Activated CD4-positive, CD25-positive, alpha-beta regulatory T cell (primary cell): ENCODE measurements at regions not wholly inside any gene's neighbourhood (a gene's known extent, or its start where the extent isn't known, plus 50 kb on each side); places are given as distances from the start of the nearest gene placed in this dataset.

Experiments
- DNase-seq, 4 experiments: peaks; one replicate each; lab custom pipeline; 2025; lab: John Stamatoyannopoulos, UW

GRCh38 chrY:15162211-15162610 is 637.9 kb downstream of the NLGN4Y start:
- no peak for DNase-seq

DNA sequence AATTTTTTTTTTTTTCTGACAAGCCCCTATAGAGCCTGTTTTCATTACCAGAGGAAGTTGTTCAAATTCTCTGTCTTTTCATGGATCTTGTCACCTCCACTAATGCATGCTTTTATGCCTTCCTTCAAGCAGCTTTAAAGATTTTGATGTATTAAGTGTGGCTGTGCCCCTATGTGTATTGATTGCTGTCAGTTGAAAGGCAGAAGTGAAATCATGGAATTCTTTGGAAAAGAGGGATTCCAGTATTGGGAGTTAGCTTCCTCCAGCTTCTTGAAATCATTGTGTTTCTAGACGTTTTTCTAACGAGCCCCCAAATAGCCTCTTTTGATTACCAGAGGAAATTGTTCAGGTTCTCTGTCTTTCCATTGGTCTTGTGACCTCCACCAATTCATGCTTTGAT is 655.6 kb downstream of the NLGN4Y start:
- DNase-seq: no peak

DNA sequence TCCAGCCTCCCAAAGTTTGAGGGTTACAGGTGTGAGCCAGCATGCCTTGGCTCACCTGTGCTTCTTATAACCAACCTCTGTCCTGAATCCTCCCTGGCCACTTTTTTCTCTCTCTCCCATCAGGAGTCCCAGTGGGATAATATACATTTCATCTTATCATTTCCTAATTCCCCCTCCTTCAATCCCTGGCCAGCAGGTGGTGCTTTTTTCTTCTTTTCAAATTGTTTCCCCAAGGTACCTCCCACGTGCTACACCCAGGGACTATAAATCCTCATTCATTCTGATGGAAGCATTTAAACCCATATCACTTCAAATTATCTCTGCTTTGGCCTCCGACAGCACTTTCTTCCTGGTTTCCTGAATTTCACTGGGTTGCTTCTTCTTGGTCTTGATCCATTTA is 704.7 kb downstream of the NLGN4Y start:
- DNase-seq: no peak

DNA sequence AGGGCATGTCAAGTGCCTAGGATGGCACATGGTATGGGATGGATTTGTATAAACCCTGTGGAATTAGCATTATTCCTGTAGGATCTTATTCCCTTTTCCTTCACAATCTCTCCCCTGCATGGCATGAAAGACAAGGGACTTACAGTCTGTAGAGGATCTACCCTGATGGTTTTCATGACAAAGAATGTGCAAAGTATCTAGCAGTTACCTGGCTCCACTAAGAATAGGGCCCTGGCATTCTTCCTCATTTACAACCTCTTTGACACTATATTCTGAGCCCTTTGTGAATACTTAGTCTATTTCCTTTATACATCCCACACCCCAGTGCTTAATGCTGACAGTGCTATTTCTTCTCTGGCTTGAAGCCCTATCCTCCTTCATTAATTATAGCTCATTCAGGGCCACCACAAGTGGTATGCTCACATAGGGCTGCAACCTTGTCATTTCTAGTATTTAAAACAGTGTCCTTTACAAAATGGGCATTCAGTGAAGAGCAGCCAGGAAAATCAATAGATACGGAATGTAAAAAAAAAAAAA is 715.3 kb downstream of the NLGN4Y start:
- no peak for DNase-seq

DNA sequence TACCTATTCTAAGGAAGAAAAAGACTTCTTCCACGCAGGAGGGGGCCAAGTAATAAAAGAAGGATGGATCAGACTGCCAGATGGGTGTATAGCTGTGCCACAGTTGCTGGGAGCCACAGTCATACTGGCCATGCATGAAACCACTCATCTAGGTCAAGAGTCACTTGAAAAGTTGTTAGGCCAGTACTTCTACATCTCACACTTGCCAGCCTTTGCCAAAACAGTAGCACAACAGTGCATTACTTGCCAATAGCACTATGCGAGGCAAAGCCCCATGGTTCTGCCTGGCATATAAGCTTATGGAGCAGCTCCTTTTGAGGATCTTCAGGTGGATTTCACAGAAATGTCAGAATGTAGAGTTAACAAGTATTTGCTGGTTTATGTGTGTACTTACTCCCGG is 735.0 kb downstream of the NLGN4Y start:
- DNase-seq: no peak

- DNase-seq: no peak
Measured at GRCh38 chrY:15286572-15286971, 762.2 kb downstream of the NLGN4Y start.

DNA sequence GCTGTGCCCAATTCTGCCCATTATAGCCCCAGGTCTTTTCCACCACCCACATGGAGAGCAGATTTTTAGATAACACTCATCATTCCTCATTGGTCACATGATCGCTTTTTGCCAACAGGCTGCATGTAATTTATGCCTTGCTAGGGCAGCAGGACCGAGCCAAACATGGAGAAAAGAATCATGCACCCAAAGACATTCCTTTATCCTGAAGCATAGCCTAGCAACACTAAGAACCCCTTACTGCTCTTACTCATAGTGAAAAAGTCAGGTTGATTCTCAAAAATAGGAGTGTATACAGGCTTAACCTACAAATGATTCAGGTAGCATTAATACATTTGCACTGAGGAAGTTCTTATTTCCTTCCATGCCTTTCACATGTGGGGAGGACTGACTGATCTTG is 765.5 kb downstream of the NLGN4Y start:
- DNase-seq: no peak

GRCh38 chrY:15292881-15293280 is 768.6 kb downstream of the NLGN4Y start:
- DNase-seq: no peak

GRCh38 chrY:15301879-15302278 is 777.5 kb downstream of the NLGN4Y start:
- no peak for DNase-seq

- no peak for DNase-seq
Measured at GRCh38 chrY:15312166-15312565, 787.8 kb downstream of the NLGN4Y start.

DNA sequence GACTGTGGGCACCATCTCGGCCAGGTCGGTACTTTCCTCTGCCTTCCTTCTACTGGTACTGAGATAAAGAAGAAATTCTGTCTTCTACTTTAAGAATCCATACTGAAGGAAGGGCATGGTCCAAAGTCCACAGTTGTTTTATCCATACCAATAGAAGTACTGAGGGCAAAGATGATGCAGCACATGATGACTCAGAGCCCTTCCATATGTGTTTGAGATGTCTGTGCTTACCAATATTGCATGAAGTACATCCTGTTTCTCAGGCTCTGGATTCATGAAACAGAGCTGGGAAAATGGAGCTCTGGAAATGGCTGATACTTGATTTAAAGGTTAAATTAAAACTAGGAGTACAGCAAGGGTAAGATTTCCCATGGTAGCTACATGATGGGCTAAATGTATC is 799.9 kb downstream of the NLGN4Y start:
- no peak for DNase-seq

GRCh38 chrY:15325201-15325600 is 800.9 kb downstream of the NLGN4Y start:
- no peak for DNase-seq

- DNase-seq: no peak
Measured at GRCh38 chrY:15326673-15327072, 802.3 kb downstream of the NLGN4Y start.

GRCh38 chrY:15328848-15329247 is 804.5 kb downstream of the NLGN4Y start:
- DNase-seq: no peak

GRCh38 chrY:15343522-15343921 is 819.2 kb downstream of the NLGN4Y start:
- no peak for DNase-seq

GRCh38 chrY:15345471-15346155 is 821.3 kb downstream of the NLGN4Y start:
- no peak for DNase-seq

DNA sequence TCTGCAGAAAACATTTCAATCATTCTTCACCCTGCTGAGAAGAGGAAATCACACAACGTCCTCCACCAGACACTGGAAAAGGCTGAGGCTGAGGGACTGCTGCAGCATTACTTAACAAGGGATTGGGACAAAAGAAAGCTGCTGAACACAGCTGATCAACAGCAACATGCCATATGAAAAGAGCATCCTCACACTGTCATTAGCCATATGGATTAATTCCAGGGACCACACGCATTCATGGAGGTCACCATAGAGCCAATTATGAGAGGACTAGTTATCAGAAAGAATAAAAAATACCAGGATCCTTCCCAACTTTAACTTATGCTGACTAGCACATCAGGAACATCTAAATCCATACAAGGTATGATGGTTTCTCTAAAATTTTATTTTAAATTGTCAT is 825.0 kb downstream of the NLGN4Y start:
- no peak for DNase-seq

GRCh38 chrY:15355321-15355720 is 831.0 kb downstream of the NLGN4Y start:
- DNase-seq: no peak

GRCh38 chrY:15360471-15360870 is 836.1 kb downstream of the NLGN4Y start:
- no peak for DNase-seq

- DNase-seq: no peak
Measured at GRCh38 chrY:15364996-15365395, 840.7 kb downstream of the NLGN4Y start.

DNA sequence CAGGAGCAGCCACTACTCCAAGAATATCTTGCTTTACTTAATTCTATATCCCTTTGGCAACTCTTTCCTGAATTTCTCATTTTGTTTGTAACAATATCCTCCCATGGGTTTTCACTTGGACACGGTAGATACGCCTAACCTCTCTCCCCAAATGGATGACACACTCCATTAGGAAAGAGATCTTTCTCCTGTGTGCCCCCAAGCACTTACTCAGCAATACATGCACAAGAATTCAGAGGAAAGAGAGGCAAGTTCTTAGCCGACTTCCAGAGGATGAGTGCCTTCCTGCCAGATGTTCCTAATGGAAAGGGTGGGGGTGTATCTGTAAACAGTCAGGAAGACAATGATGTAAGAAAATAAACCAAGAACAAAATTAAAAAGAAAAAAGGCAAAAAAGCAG is 844.5 kb downstream of the NLGN4Y start:
- DNase-seq: no peak

- no peak for DNase-seq
Measured at GRCh38 chrY:15385178-15385577, 860.8 kb downstream of the NLGN4Y start.

GRCh38 chrY:15397556-15398280 is 873.4 kb downstream of the NLGN4Y start:
- DNase-seq: no peak

DNA sequence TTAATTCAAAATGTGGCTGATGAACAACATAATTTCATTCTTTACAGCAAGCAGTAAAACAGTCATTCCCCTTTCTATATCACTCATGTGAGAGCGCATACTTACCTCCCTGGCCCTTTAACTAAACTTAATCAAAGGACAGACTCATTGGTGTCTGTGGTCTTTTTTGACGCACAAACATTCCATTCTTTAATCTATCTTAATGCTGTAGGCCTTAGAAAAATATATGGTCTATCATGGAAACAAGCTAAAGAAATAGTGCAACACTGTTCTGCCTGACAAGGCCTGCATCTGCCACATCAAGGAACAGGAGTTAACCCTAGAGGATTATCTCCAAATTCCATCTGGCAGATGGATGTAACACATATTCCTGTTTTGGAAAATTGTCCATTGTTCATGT is 878.1 kb downstream of the NLGN4Y start:
- DNase-seq: no peak
